Myocyte (in vitro differentiated cells): ENCODE measurements at regions not wholly inside any gene's neighbourhood (a gene's known extent, or its start where the extent isn't known, plus 50 kb on each side); places are given as distances from the start of the nearest gene placed in this dataset.

Experiments
- DNase-seq: peaks from one replicate; pipeline ENCODE4 v3.0.0-alpha.2; 2012; ENCODE audit warnings: low read depth

DNA sequence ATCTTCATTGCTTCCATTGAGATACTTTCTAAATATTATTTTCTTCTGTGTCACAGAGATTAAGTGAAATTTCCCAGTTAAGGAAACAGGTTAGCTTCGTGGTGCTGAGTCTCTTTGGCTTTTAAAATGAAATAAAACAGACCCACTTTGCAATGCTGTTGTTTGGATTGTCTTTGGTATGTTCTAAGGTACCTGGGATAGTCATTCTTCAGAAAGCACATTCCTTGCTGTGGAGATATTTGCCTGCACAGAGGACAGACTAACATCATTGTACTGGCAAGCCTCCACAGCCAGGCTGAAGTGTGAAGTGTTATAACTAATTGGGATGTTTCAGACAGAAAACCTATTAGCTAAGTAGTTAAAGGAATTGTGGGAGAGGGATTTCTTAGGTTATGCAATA lies 148.8 kb upstream of the EPHA7 start:
- DNase-seq, result no peak

GRCh38 chr6:93567164-93567563 lies 147.8 kb upstream of the EPHA7 start:
- peak; percentile 53 for DNase-seq

DNA sequence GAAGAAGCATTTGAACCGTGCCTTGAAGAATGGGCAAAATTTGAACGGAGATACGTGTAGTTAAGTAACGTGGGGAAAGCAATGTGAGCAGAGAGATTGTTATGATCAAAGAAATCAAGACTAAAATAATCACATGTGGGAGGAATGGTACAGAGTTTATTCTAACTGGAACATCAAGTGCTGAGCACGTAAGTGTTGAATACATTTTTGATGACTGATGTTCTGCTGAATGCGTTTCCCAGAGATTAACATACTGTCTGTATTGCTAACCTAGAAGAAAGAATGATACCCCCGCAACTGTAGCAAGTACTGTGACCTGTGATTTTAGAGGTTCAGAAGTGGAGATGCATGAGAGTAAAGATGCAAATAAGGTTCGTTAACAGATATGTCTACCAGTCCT lies 146.9 kb upstream of the EPHA7 start:
- no peak for DNase-seq

GRCh38 chr6:93562582-93562981 lies 143.2 kb upstream of the EPHA7 start:
- DNase-seq, result peak; percentile 61

DNA sequence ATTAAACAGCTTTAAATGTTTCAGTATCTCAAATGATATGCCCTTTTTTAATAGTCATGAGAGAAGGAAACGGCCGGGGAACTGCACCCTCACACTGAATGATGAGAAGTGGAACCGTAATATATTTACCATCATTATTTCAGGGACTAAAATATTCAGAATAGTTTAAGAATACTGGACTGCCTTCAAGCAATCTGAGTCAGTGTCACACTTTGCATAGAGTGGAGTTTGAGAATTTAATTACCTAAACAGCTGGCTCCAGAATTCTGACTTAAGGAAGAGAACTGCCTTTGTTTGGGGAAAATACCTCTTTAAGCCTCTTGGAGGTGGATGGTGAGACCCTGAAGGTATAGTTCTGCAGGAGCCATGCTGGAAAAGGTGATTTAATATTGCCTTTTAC lies 135.9 kb upstream of the EPHA7 start:
- no peak for DNase-seq

GRCh38 chr6:93554018-93554417 lies 134.7 kb upstream of the EPHA7 start:
- DNase-seq, result no peak

DNA sequence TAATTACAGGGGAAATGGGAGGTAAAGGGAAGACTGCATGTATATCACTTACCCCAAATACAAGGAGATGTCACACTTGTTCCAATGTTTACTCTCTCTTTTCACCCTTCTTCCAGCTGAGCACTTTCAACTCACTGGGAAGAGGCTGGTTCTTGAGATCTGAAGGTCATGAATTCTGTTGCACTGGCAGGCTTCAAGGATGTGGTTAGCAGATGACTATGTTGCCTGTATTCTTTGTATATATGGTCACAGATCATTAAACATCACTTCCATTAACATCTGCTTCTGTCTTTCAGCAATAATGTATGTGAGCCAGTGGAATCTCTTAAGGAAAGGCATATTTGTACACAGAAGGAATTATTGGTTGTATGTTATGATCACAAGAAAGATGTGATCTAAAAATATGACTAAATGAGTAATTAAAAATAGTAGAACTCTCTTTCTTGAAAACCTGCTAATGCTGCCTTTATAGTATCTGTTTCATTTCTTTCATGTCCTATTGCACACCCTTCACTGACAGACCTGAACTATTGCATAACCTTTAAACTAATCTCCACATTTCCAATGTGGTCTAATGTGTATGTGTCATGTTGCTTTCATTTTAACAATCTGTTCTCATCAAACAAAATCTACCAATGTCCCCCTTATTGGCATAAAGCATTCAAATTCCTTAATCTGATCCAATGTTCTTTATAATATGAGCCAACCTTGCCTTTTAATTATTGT lies 131.4 kb upstream of the EPHA7 start:
- no peak for DNase-seq

DNA sequence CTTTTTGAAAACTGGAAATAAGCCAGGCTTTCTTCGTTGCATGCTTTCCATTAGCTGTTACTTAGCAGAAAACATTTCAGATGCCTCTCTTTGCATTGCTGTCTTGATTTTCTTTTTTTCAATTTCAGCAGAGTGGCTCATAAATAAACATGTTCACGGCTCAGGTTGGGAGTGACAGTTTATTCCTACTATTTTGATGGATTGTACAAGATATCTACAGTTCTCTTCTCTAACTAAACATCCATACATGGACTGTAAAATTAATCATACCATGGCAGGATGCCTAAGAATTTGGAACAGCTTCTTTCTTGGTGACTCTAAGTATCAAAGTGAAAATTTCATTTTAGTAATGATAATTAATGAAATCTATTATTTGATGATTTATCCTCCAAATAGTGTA lies 130.5 kb upstream of the EPHA7 start:
- no peak for DNase-seq

- DNase-seq, result no peak
Observed at GRCh38 chr6:93524671-93525451, 105.5 kb upstream of the EPHA7 start.

DNA sequence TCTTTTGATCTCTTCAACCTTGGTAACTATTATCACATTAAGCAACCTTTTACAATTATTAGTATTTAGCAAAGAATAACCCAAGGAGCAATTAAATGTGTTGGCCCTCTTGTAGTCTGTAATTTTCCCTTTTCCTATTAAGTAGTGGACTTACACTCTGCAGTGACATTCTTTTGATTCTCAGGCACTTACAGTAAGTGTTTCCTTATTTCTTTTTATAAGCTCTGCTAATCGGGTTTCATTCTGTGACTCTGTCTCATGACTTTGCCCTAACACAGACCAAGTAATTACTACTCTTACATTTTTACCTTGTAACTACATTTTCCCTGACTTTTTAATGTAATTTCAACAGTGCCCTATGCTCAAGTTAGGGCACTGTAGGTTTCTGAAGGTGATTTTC lies 104.0 kb upstream of the EPHA7 start:
- DNase-seq, result no peak

DNA sequence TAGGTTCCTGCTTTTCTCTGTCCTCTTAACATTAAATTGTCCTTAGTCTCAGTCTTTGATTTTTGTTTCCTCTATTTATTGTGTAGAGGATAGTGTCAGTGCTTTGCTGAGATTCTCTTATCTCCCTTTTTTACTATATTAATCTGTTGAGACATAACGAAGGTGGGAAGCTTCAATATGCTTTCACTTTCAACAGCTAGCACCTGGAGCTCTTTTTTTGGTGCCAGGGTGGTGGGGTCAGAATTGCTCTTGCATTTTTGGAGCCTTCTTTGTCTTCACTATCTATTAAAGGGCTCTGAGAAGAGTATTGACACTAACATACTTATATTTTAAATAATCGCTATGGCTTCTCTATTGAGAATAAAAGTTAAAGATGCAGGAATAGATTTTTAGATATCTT lies 97.1 kb upstream of the EPHA7 start:
- DNase-seq, result no peak

GRCh38 chr6:93515736-93516135 lies 96.4 kb upstream of the EPHA7 start:
- DNase-seq, result no peak

GRCh38 chr6:93498713-93499112 lies 79.4 kb upstream of the EPHA7 start:
- DNase-seq, result no peak

DNA sequence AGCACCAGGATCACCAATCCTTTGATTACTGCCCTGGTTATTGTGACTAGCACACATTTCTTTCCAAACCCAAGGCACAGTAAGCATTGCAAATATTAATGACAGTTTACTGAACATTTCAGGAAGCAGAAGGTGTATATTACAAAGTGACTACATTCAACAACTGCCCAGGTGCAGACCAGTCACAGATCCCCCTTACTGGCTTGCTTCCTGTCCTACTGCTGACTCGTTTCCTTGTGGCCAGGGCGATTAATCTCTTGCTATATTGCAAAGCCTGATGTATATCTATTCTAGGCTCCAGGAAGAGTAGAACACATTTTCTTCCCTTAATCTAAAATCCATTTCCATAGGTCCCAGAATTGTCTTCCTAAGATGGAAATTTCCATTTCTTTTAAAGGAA lies 77.2 kb upstream of the EPHA7 start:
- DNase-seq, result no peak

DNA sequence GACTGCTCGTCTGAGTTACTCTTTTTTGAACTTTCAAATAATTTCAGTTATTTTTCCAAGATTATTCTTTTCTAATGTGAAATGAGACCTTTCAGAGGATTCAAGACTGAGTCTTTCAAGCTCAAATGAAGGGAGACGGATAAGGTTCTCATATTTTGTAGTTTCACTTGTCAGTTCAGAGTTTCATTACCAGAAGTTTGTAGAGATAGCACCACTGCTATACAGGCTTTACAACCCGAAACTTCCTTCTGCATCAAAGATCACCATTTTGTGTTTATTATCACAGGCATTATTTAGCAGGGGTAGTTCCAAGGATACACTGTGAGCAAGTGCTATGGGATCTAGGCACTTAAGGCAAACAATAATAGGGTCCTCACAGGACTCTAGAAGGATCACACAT lies 74.7 kb upstream of the EPHA7 start:
- no peak for DNase-seq

DNA sequence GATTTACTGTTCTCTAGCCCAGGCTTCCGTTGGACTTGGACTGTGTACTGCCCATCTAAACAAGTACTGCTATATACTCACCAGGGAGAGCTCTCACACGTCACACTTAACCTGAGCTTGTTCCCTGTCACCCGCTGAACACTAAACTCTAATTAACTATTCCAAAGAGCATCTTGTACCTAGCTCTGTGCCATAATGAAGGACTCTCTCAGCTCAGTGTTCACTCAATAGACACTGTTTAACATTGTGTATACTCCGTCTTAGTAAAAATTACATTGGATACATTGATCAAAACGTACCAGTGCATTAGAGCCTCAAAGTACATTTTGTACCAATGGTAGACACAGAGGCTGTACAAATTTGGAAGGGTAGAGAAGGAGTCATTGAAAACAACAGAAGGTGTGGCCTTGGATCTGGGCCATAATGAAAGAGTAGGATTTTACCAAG lies 55.4 kb upstream of the EPHA7 start:
- no peak for DNase-seq

- DNase-seq, result no peak
Observed at GRCh38 chr6:93471281-93471680, 51.9 kb upstream of the EPHA7 start.
